Osteoblast (primary cell): ENCODE measurements at regions not wholly inside any gene's neighbourhood (a gene's known extent, or its start where the extent isn't known, plus 50 kb on each side); places are given as distances from the start of the nearest gene placed in this dataset.

Source experiments
- DNase-seq: peaks from one replicate; pipeline ENCODE4 v3.0.0; 2011; ENCODE audit warnings: low spot score, mixed read lengths; ENCODE audit not compliant: insufficient read length; ENCODE audit errors: missing footprints
- H2AFZ ChIP-seq: 2 replicates; pipeline ENCODE4 v1.6.0; 2011; ENCODE audit warnings: mild to moderate bottlenecking, low read length
- H3K27ac ChIP-seq: 2 replicates; pipeline ENCODE4 v1.5.1; 2011; ENCODE audit warnings: mild to moderate bottlenecking, low read depth, low read length, moderate library complexity
- H3K27me3 ChIP-seq: 2 replicates; pipeline ENCODE4 v1.6.0; 2012; ENCODE audit warnings: mild to moderate bottlenecking, control low read depth, inconsistent platforms, low read length, moderate library complexity; ENCODE audit not compliant: insufficient read depth
- H3K36me3 ChIP-seq: 2 replicates; pipeline ENCODE4 v1.5.1; 2011; ENCODE audit warnings: mild to moderate bottlenecking, low read length, control low read depth, moderate library complexity; ENCODE audit not compliant: insufficient read depth
- H3K4me1 ChIP-seq: 2 replicates; pipeline ENCODE4 v1.5.1; 2011; ENCODE audit warnings: mild to moderate bottlenecking, low read length, control low read depth, moderate library complexity; ENCODE audit not compliant: insufficient read depth
- H3K4me2 ChIP-seq: 2 replicates; pipeline ENCODE4 v1.6.0; 2011; ENCODE audit warnings: mild to moderate bottlenecking, low read length; ENCODE audit not compliant: insufficient read depth
- H3K4me3 ChIP-seq: fragments of 200-600 bp; sonication (generic); 3 replicates; pipeline ENCODE4 v1.5.1; 2012; ENCODE audit warnings: mild to moderate bottlenecking, low read length, inconsistent platforms; ENCODE audit not compliant: insufficient read depth
- H3K79me2 ChIP-seq: 2 replicates; pipeline ENCODE4 v1.6.0; 2012; ENCODE audit warnings: mild to moderate bottlenecking, low read length, control low read depth, inconsistent platforms; ENCODE audit not compliant: insufficient read depth
- H3K9me3 ChIP-seq: 2 replicates; pipeline ENCODE4 v1.5.1; 2011; ENCODE audit warnings: low read depth, low read length, control low read depth
- H4K20me1 ChIP-seq: 2 replicates; pipeline ENCODE4 v1.6.0; 2012; ENCODE audit warnings: mild to moderate bottlenecking, low read length, control low read depth; ENCODE audit not compliant: insufficient read depth
- TF ChIP-seq, protein P1 (sequence below): IDR thresholded peaks from 2 replicates; pipeline ENCODE4 v1.5.1; 2011; ENCODE audit warnings: mild to moderate bottlenecking, low read depth, low read length, moderate library complexity; ENCODE audit errors: extremely low read depth

DNA sequence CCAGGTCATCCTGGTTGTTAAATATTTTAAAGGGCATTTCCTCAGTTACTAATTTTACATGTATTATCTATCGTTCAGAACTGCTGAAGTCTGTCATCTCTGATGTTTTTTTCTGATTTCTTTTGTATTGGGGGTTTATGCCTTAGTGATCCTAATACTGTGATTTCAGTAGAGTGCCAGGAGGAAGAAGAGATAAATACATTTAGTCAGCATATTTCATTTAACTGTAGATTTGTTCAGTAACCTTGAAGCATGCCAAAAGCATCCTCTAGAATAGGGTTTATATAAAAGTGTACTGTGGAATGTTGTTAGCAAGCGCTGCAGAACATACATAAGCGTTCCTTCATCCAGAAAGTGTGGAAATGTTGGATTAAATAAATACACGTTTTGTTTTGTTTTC lies 342.3 kb upstream of the DPPA4 start:
- TF ChIP-seq, protein P1, sequence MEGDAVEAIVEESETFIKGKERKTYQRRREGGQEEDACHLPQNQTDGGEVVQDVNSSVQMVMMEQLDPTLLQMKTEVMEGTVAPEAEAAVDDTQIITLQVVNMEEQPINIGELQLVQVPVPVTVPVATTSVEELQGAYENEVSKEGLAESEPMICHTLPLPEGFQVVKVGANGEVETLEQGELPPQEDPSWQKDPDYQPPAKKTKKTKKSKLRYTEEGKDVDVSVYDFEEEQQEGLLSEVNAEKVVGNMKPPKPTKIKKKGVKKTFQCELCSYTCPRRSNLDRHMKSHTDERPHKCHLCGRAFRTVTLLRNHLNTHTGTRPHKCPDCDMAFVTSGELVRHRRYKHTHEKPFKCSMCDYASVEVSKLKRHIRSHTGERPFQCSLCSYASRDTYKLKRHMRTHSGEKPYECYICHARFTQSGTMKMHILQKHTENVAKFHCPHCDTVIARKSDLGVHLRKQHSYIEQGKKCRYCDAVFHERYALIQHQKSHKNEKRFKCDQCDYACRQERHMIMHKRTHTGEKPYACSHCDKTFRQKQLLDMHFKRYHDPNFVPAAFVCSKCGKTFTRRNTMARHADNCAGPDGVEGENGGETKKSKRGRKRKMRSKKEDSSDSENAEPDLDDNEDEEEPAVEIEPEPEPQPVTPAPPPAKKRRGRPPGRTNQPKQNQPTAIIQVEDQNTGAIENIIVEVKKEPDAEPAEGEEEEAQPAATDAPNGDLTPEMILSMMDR = no peak
- no peaks in the 10 kb centered on the region for H4K20me1 ChIP-seq
- DNase-seq = no peak

DNA sequence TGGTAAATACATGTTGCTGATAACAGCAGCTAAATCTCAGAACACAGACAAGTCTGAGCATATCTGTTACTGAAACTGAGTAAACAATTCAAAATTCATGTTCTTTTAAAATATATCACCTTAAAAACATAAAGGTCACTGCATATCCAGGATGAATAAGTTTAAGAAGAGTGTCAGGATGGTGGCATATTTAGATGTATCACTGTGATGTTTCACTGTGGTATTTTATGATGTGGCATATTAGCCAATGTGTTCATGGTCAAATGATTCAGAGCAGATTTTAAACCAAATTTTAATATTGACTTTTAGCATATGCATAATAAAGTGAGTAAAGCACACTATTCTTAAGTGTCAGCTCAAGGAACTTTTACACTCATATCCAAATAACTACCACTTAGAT lies 346.4 kb upstream of the DPPA4 start:
- Histone ChIP-seq H4K20me1 (no peaks in the 10 kb centered on the region), H2AFZ (no peak overlapping the region), H3K4me1 (peaks cover 24% of the 10 kb centered on the region), H3K4me3 (no peak overlapping the region), H3K27me3 (no peaks in the 10 kb centered on the region), H3K79me2 (no peaks in the 10 kb centered on the region), H3K36me3 (no peaks in the 10 kb centered on the region), H3K27ac (no peak overlapping the region), H3K4me2 (no peak overlapping the region), H3K9me3 (no peaks in the 10 kb centered on the region)
- TF ChIP-seq, protein P1 = no peak
- peak; percentile 57 for DNase-seq

More for the DNA sequence above, 342.3 kb upstream of the DPPA4 start:
- Histone ChIP-seq H3K27me3 (no peaks in the 10 kb centered on the region), H3K4me1 (peaks cover 10% of the 10 kb centered on the region), H3K4me2 (no peak overlapping the region), H3K36me3 (no peaks in the 10 kb centered on the region), H3K4me3 (no peak overlapping the region), H3K27ac (no peak overlapping the region), H3K79me2 (no peaks in the 10 kb centered on the region), H3K9me3 (no peaks in the 10 kb centered on the region), H2AFZ (no peak overlapping the region)

DNA sequence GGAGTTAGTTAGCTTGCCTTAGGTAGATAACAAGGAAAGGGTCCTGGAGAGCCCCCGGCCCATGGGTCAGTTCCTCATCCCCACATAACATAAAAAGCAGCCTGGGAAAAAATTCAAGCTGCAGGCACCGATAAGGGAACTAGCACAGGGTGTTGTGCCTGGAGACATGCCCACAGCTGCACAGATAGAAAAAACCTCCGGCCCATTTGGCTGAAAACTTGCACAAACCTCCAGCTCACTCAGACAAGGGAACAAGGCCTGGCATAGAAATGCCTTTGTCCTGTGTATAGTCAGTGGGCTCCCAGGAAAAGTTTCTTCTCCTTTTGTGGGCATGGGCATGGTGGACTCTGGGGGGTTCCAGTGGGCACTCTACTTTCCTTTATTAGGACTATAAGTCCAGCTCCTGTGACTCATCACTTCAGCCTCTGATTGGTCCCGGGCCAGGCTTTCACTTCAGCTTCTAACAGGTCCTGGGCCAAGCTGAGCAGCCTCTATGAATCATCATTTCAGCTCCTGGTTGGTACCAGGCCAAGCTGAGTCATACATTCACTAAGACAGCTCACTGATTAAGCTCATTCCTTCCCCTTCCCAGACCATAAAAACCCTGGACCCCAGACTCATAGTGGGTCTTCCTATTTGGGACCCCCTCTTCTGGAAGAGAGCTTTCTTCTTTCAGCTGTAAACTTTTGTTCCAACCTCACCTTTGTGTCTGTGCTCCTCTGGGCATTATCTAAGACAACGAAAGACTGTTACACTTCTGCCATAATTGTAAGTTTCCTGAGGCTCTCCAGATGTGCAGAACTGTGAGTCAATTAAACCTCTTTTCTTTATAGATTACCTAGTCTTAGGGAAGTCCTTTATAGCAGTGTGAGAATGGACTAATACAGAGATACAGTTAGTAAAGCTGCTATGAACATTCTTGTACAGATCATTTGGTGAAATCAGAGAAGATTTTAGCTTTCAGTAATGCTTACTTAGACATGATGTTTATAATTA lies 348.0 kb upstream of the DPPA4 start:
- Histone ChIP-seq H3K4me2 (peak overlapping the region; percentile 82), H3K4me3 (peak overlapping the region; percentile 62)
- peak; percentile 85 for DNase-seq

DNA sequence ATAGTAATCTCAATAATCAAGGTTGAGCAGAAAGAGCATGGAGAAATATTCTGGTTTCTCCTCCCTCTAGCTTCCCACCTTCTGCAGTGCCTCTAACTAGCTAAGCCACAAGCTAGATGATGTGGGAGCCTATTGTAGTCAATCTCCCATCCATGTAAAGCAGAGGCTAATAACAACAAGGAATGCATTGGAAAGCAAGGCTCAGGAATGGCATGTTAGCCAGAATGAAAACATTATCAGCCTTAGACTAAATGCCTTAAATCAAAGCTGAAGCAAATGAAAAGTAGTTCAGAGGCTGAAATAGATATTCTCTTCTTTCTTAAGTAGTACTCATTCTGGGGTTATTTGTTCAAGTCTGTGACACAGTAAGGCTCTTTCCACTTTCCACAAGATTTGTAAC lies 350.3 kb upstream of the DPPA4 start:
- DNase-seq = no peak
- Histone ChIP-seq H3K27me3 (no peaks in the 10 kb centered on the region), H3K36me3 (no peaks in the 10 kb centered on the region), H3K9me3 (no peaks in the 10 kb centered on the region), H2AFZ (no peak overlapping the region), H3K27ac (no peak overlapping the region), H3K4me1 (peaks cover 24% of the 10 kb centered on the region), H3K4me2 (no peak overlapping the region), H4K20me1 (no peaks in the 10 kb centered on the region), H3K4me3 (no peak overlapping the region), H3K79me2 (no peaks in the 10 kb centered on the region)
- TF ChIP-seq, protein P1 = no peak

More for the DNA sequence above, 348.0 kb upstream of the DPPA4 start:
- Histone ChIP-seq H4K20me1 (no peaks in the 10 kb centered on the region), H3K27me3 (no peaks in the 10 kb centered on the region), H3K4me1 (peaks cover 24% of the 10 kb centered on the region), H3K79me2 (no peaks in the 10 kb centered on the region), H3K9me3 (no peaks in the 10 kb centered on the region), H2AFZ (peak overlapping the region; percentile 63), H3K36me3 (no peaks in the 10 kb centered on the region), H3K27ac (peak overlapping the region; percentile 36)
- TF ChIP-seq, protein P1 = no peak
